ENCODE measurements at regions not wholly inside any gene's neighbourhood (a gene's known extent, or its start where the extent isn't known, plus 50 kb on each side); places are given as distances from the start of the nearest gene placed in this dataset.

GRCh38 chr4:180745019-180745418, 1498.2 kb upstream of the TENM3 start:
- H3K27ac ChIP-seq (ENCODE audit: low read length, poor library complexity, severe bottlenecking) = no peak overlapping the region
- H4K8ac ChIP-seq (ENCODE audit: low read length) = no peak overlapping the region
- no peak overlapping the region for H3K4me3 ChIP-seq (ENCODE audit: insufficient read depth in 1 of 2, low read depth in 1 of 2, low read length in 2 of 2)
- no peak overlapping the region for H2BK120ac ChIP-seq (ENCODE audit: low read depth, low read length)
- H3K9me3 ChIP-seq (ENCODE audit: control insufficient read depth, low read length) = peaks cover 3% of the 10 kb centered on the region
- no peak overlapping the region for H2BK15ac ChIP-seq (ENCODE audit: low read depth, poor library complexity, severe bottlenecking)
- DNase-seq = no peak
- WGBS = 61% methylated on average over 3 of the region's 4 CpGs
- H2AFZ ChIP-seq (ENCODE audit: low read depth, low read length) = no peak overlapping the region
- no peak overlapping the region for H4K91ac ChIP-seq (ENCODE audit: low read length)
- no peaks in the 10 kb centered on the region for H3K79me1 ChIP-seq (replicated peaks; ENCODE audit: low read length, poor library complexity, severe bottlenecking)
- H3K4me2 ChIP-seq (ENCODE audit: low read length, poor library complexity, severe bottlenecking) = no peak overlapping the region
- H3K36me3 ChIP-seq (ENCODE audit: control insufficient read depth in 1 of 2, insufficient read depth in 2 of 2, low read depth in 1 of 2, low read length in 2 of 2) = no peaks in the 10 kb centered on the region
- no peak overlapping the region for H3K4ac ChIP-seq (ENCODE audit: low read depth in 1 of 2, low read length in 2 of 2)
- no peak overlapping the region for H2BK12ac ChIP-seq (ENCODE audit: low read length in 2 of 2)
- no peak overlapping the region for H3K9ac ChIP-seq (ENCODE audit: low read length)
- H3K18ac ChIP-seq (ENCODE audit: low read depth in 1 of 2, low read length in 2 of 2) = no peak overlapping the region
- no peak overlapping the region for H2AK5ac ChIP-seq (ENCODE audit: low read length, severe bottlenecking)
- no peaks in the 10 kb centered on the region for H3K27me3 ChIP-seq (ENCODE audit: control insufficient read depth in 1 of 2, insufficient read depth in 1 of 2, low read length in 2 of 2)
- no peak overlapping the region for H2BK5ac ChIP-seq (ENCODE audit: low read depth, low read length, poor library complexity, severe bottlenecking)
- H3K4me1 ChIP-seq (ENCODE audit: control insufficient read depth, insufficient read depth, low read depth, low read length) = no peaks in the 10 kb centered on the region
- H3K14ac ChIP-seq (ENCODE audit: low read length in 2 of 2) = no peak overlapping the region
- no peak overlapping the region for H3K23ac ChIP-seq (ENCODE audit: low read length in 2 of 2)

- Histone ChIP-seq H2BK12ac (ENCODE audit: low read length in 2 of 2) (no peak overlapping the region), H2AK5ac (ENCODE audit: low read length, severe bottlenecking) (no peak overlapping the region), H3K18ac (ENCODE audit: low read depth in 1 of 2, low read length in 2 of 2) (no peak overlapping the region), H3K14ac (ENCODE audit: low read length in 2 of 2) (no peak overlapping the region), H3K9me3 (ENCODE audit: control insufficient read depth, low read length) (peaks cover 3% of the 10 kb centered on the region), H3K4ac (ENCODE audit: low read depth in 1 of 2, low read length in 2 of 2) (no peak overlapping the region), H4K8ac (ENCODE audit: low read length) (no peak overlapping the region), H3K27ac (ENCODE audit: low read length, poor library complexity, severe bottlenecking) (no peak overlapping the region), H3K4me1 (ENCODE audit: control insufficient read depth, insufficient read depth, low read depth, low read length) (no peaks in the 10 kb centered on the region), H3K9ac (ENCODE audit: low read length) (no peak overlapping the region), H4K91ac (ENCODE audit: low read length) (no peak overlapping the region), H2BK15ac (ENCODE audit: low read depth, poor library complexity, severe bottlenecking) (no peak overlapping the region), H3K23ac (ENCODE audit: low read length in 2 of 2) (no peak overlapping the region), H3K4me3 (ENCODE audit: insufficient read depth in 1 of 2, low read depth in 1 of 2, low read length in 2 of 2) (no peak overlapping the region), H3K36me3 (ENCODE audit: control insufficient read depth in 1 of 2, insufficient read depth in 2 of 2, low read depth in 1 of 2, low read length in 2 of 2) (no peaks in the 10 kb centered on the region), H2BK120ac (ENCODE audit: low read depth, low read length) (no peak overlapping the region), H2AFZ (ENCODE audit: low read depth, low read length) (no peak overlapping the region), H3K79me1 (replicated peaks; ENCODE audit: low read length, poor library complexity, severe bottlenecking) (no peaks in the 10 kb centered on the region), H2BK5ac (ENCODE audit: low read depth, low read length, poor library complexity, severe bottlenecking) (no peak overlapping the region), H3K4me2 (ENCODE audit: low read length, poor library complexity, severe bottlenecking) (no peak overlapping the region), H3K27me3 (ENCODE audit: control insufficient read depth in 1 of 2, insufficient read depth in 1 of 2, low read length in 2 of 2) (no peaks in the 10 kb centered on the region)
- 100% methylated on average over 1 of the region's 2 CpGs for WGBS
- DNase-seq = peak; percentile 24
These were observed 1492.2 kb upstream of the TENM3 start for GRCh38 chr4:180751009-180751408.

- Histone ChIP-seq H2BK15ac (ENCODE audit: low read depth, poor library complexity, severe bottlenecking) (no peak overlapping the region), H2BK5ac (ENCODE audit: low read depth, low read length, poor library complexity, severe bottlenecking) (no peak overlapping the region), H2BK12ac (ENCODE audit: low read length in 2 of 2) (no peak overlapping the region), H4K8ac (ENCODE audit: low read length) (no peak overlapping the region), H3K4ac (ENCODE audit: low read depth in 1 of 2, low read length in 2 of 2) (no peak overlapping the region), H3K9ac (ENCODE audit: low read length) (no peak overlapping the region), H2AK5ac (ENCODE audit: low read length, severe bottlenecking) (no peak overlapping the region), H3K27ac (ENCODE audit: low read length, poor library complexity, severe bottlenecking) (no peak overlapping the region), H2AFZ (ENCODE audit: low read depth, low read length) (no peak overlapping the region), H3K4me2 (ENCODE audit: low read length, poor library complexity, severe bottlenecking) (no peak overlapping the region), H4K91ac (ENCODE audit: low read length) (no peak overlapping the region), H3K79me1 (replicated peaks; ENCODE audit: low read length, poor library complexity, severe bottlenecking) (no peaks in the 10 kb centered on the region), H3K4me1 (ENCODE audit: control insufficient read depth, insufficient read depth, low read depth, low read length) (no peaks in the 10 kb centered on the region), H3K23ac (ENCODE audit: low read length in 2 of 2) (no peak overlapping the region), H3K36me3 (ENCODE audit: control insufficient read depth in 1 of 2, insufficient read depth in 2 of 2, low read depth in 1 of 2, low read length in 2 of 2) (no peaks in the 10 kb centered on the region), H2BK120ac (ENCODE audit: low read depth, low read length) (no peak overlapping the region), H3K14ac (ENCODE audit: low read length in 2 of 2) (no peak overlapping the region), H3K9me3 (ENCODE audit: control insufficient read depth, low read length) (peaks cover 3% of the 10 kb centered on the region), H3K27me3 (ENCODE audit: control insufficient read depth in 1 of 2, insufficient read depth in 1 of 2, low read length in 2 of 2) (no peaks in the 10 kb centered on the region), H3K18ac (ENCODE audit: low read depth in 1 of 2, low read length in 2 of 2) (no peak overlapping the region), H3K4me3 (ENCODE audit: insufficient read depth in 1 of 2, low read depth in 1 of 2, low read length in 2 of 2) (no peak overlapping the region)
- DNase-seq = no peak
- 71% methylated on average over 2 of the region's 2 CpGs for WGBS
These were observed 1485.3 kb upstream of the TENM3 start for GRCh38 chr4:180757927-180758326.

GRCh38 chr4:180766045-180766444, 1477.2 kb upstream of the TENM3 start:
- no peak overlapping the region for H2BK5ac ChIP-seq (ENCODE audit: low read depth, low read length, poor library complexity, severe bottlenecking)
- H4K8ac ChIP-seq (ENCODE audit: low read length) = no peak overlapping the region
- H3K79me1 ChIP-seq (replicated peaks; ENCODE audit: low read length, poor library complexity, severe bottlenecking) = no peaks in the 10 kb centered on the region
- no peaks in the 10 kb centered on the region for H3K4me1 ChIP-seq (ENCODE audit: control insufficient read depth, insufficient read depth, low read depth, low read length)
- no peaks in the 10 kb centered on the region for H3K36me3 ChIP-seq (ENCODE audit: control insufficient read depth in 1 of 2, insufficient read depth in 2 of 2, low read depth in 1 of 2, low read length in 2 of 2)
- H2BK120ac ChIP-seq (ENCODE audit: low read depth, low read length) = no peak overlapping the region
- no peak overlapping the region for H3K4me3 ChIP-seq (ENCODE audit: insufficient read depth in 1 of 2, low read depth in 1 of 2, low read length in 2 of 2)
- 16% methylated on average over 2 of the region's 5 CpGs for WGBS
- no peak overlapping the region for H3K4ac ChIP-seq (ENCODE audit: low read depth in 1 of 2, low read length in 2 of 2)
- no peak overlapping the region for H3K14ac ChIP-seq (ENCODE audit: low read length in 2 of 2)
- no peak overlapping the region for H3K4me2 ChIP-seq (ENCODE audit: low read length, poor library complexity, severe bottlenecking)
- no peak overlapping the region for H3K23ac ChIP-seq (ENCODE audit: low read length in 2 of 2)
- H2AFZ ChIP-seq (ENCODE audit: low read depth, low read length) = no peak overlapping the region
- H4K91ac ChIP-seq (ENCODE audit: low read length) = no peak overlapping the region
- no peak overlapping the region for H3K18ac ChIP-seq (ENCODE audit: low read depth in 1 of 2, low read length in 2 of 2)
- H3K27me3 ChIP-seq (ENCODE audit: control insufficient read depth in 1 of 2, insufficient read depth in 1 of 2, low read length in 2 of 2) = no peaks in the 10 kb centered on the region
- H3K9ac ChIP-seq (ENCODE audit: low read length) = no peak overlapping the region
- no peak overlapping the region for H3K27ac ChIP-seq (ENCODE audit: low read length, poor library complexity, severe bottlenecking)
- H2BK12ac ChIP-seq (ENCODE audit: low read length in 2 of 2) = no peak overlapping the region
- H3K9me3 ChIP-seq (ENCODE audit: control insufficient read depth, low read length) = no peaks in the 10 kb centered on the region
- no peak overlapping the region for H2AK5ac ChIP-seq (ENCODE audit: low read length, severe bottlenecking)
- no peak for DNase-seq
- no peak overlapping the region for H2BK15ac ChIP-seq (ENCODE audit: low read depth, poor library complexity, severe bottlenecking)

Data from mesenchymal stem cell (in vitro differentiated cells and primary cell).